NCI-H187 treated with DMSO at 0.1 percent for 48 hours (cell line): ENCODE measurements at regions not wholly inside any gene's neighbourhood (a gene's known extent, or its start where the extent isn't known, plus 50 kb on each side); places are given as distances from the start of the nearest gene placed in this dataset.
A peak's percentile ranks its signal among the peaks of the same experiment; 100 is the strongest.
"Not testable (repeated sequence)": the region's sequence is repeated elsewhere in the genome, so short reads cannot be mapped to it uniquely, and the experiment has no call there.

ENCODE experiments used
- DNase-seq: peaks from one replicate; lab custom pipeline; 2025; lab: John Stamatoyannopoulos, UW

GRCh38 chr6:134394905-134395304 lies 77.0 kb upstream of the SGK1 start:
- no peak for DNase-seq

DNA sequence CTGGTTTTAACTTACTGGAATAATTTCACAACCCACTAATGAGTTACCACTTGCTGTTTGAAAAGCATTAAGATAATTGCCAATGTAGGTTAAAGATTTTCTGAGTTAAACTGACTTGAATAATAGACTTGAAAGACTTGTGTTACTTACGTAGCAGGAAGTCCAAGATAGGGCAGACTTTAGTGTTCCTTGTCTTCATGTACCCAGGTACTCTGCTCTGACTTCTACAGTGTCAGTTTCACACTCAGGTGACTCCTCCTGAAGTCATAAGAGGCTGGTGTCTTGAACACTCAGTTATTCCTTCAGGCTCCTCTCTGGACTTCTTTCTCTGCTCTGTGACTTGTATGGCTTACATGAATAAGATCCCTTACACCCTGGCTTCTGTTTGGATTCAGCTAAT lies 76.3 kb upstream of the SGK1 start:
- DNase-seq = no peak

DNA sequence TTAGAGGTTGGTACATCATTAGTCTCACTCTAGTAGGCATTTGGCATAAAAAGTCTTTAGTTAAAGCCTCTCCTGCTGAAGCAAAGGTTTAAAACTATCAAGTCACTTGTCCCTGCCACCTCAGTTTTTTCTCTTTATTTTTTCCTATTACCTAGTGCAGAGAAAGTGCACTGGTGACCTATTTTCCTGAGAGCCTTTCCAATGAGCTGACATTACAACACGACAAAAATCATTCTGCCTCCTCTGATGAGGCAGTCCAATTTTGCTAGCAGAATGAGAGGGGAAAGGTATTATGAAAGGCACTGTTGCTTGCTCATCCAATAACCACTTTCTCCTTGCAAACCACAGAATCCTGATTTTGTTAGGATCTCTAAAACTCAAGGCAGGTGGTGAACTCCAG lies 73.3 kb upstream of the SGK1 start:
- DNase-seq = no peak

- DNase-seq = no peak
Measured at GRCh38 chr6:134389658-134390057, 71.7 kb upstream of the SGK1 start.

DNA sequence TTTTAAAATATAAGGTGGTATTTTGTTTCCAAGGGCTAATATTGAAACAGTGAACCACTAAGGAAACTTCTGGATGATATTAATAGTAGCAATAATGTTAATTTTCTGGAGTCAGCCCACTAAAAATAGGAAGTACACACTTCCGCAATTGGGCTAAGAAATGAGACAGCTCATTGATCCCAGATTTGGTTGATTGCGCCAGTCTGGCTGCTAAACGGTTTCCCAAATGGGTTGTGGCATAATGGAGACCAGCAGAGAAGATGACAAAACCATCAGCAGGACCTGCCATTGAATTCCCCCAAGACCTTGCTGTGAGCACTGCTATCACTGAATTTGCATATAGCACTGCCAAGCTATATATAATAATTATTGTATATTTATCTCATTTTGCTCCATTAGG lies 71.2 kb upstream of the SGK1 start:
- no peak for DNase-seq

- not testable (repeated sequence) for DNase-seq
Measured at GRCh38 chr6:134386482-134386881, 68.6 kb upstream of the SGK1 start.

- DNase-seq = no peak
Measured at GRCh38 chr6:134381959-134382358, 64.0 kb upstream of the SGK1 start.

DNA sequence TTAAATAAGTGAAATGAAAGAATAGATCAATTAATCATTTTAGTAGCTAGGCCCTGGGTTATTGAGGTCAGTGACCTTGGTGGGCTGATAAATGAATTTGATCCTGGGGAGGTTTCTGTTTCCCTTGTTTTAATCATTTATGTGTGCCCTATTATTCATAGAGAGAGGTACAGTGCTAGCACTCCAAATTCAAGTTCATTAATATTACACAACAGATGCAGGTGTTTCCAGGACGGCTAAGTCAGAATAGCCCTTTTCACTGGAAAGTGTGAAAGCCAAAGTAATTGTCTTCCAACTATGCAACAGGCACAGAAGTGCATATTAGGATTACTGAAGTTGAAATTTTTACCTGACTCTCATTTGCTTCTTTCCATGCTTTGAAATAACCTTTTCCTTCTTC lies 61.7 kb upstream of the SGK1 start:
- no peak for DNase-seq

DNA sequence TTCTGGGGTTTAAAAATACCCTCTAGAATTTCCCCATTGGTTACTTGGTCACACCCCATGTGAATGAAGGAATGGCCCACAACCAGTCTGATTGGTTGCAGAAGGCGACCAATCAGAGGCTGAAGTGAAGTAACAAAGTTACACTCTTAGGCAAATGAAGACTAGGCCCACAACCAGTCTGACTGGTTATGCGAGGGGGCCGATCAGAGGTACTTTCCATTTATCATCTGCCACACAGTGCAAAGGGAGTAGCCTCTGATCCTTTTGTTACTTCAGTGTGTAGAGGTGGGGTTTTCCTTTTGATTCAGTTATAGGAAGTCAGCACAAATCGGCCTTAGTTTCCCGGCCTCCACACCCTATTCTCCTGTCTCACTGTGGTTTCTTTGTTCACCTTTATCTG lies 61.2 kb upstream of the SGK1 start:
- DNase-seq = no peak

DNA sequence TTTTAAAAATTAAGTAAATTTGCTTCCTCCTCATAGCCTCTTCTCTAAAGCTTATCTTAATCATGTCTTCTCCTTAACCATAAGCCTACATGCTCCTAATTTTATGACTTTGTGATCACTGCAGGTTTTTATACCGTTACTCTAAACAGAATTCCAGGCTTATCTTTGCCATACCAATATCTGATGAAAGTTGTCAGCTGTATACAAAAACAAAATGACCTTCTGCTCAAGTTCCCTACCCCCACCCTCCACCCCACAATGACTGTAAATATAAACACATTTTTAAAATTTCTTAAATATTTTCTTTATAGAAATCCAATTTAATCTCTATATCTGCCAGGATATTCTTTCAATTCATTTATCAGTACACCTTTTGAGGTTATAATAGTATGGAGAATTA lies 60.5 kb upstream of the SGK1 start:
- no peak for DNase-seq

DNA sequence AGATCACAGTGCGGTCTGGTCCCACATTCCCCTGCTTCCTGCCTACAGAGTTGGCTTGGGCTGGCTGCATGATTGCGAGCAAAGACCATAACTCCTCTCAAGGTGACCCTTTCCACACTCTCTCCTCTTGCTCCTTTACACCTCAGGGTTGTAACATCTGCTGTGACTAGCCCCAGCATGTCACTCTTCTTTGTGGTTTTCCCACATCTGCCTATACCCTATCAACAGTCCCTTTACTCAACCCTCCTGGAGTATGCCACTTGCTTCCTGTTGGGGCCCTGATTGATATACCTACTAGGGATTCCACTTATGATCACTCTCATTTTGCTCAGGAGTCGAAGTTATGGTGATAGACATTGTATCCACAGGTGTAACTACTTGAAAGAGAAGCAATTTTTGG lies 58.9 kb upstream of the SGK1 start:
- DNase-seq = peak; percentile 7

DNA sequence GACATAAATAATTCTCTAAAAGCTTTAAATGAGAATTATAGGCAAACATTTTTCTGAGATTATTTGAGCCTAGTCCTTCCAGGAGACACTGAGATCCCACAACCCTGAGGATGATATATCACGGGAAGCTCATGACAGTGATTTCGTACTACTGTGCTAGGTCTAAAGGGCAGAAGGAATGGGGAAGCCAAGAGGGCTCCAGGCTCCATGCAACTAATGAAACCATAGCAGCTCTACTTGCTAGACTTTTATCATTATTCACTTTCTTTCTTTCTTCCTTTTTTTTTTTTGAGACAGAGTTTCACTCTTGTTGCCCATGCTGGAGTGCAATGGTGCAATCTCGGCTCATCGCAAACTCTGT lies 57.3 kb upstream of the SGK1 start:
- DNase-seq = no peak

GRCh38 chr6:134374491-134375219 lies 56.7 kb upstream of the SGK1 start:
- DNase-seq = no peak

GRCh38 chr6:134373993-134374392 lies 56.1 kb upstream of the SGK1 start:
- DNase-seq = no peak

DNA sequence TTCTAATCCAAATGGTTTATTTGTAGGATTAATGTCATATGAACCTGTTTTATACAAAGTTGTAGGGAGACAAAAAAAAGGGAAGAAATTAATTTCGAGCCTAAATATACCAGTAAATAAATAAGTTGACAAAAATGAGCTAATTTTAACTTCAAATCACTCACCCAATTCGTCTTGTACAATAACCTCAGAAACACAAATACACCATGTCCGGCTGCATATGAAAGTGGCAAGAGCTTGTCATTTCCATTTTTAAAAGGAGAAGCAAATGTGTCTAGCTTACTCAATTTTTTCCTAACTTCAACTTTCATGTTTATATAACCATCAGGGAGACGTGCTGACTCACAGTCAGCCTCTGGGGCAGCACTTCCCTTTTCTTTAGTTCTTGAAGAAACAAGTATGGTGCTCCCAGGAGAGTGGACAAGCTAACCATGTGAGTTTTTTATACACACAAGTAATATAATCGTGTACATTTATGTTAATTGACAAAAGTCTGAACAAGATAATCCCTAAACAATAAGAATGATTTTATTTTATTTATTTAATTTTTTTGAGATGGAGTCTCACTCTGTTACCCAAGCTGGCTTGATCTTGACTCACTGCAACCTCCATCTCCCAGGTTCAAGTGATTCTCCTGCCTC lies 55.5 kb upstream of the SGK1 start:
- DNase-seq = no peak

DNA sequence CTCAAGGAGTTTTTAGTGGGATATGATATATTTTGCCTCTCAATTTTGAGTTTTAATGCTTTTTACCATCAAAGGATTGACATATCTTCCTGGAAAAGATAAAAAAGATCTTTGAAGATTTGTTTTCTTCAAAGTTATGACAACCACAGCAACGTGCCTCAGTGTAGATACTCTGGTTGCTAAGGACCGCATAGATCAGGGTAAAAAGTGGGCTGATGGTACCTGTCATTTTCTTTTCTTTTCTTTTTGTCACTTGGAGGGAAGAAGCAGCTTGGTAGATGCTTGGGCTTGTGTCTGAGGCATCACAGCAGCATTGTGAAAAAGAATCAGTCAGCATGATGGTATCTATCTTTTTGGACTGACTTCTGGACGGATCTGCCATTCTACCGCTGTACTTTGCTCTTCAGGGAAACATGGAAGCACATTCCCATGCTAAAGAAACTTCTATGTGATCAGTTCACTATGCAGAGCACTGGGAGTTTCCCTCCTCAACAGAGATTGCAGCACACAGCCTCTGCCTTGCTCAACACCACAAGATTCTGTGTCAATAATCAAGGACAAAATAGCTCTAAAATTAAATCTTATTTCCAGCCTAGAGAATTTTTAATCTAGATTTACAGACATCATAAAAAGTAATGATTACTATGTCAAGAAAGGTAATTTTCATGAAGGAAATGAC lies 54.8 kb upstream of the SGK1 start:
- DNase-seq = no peak

DNA sequence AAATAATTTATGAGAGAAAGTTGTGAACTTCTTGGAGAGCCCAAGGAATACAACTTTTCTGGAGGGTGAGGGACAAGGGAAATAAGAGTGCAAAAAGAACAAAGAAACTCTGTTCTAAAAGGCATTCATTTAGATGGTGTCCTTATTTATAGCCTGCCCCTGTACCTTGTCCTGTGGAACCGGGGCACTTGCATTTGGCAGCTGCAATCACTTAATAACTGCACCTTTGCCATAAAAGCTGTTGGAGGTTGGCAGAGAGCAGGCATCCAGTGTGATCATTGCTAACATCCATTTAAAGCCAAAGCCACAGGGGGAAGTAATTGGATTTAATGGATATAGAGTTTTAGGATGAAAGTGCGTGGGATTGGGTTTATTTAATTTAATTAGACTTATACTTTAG lies 50.8 kb upstream of the SGK1 start:
- no peak for DNase-seq
